Epidermal melanocyte (primary cell): ENCODE measurements at regions not wholly inside any gene's neighbourhood (a gene's known extent, or its start where the extent isn't known, plus 50 kb on each side); places are given as distances from the start of the nearest gene placed in this dataset.
"Not testable (repeated sequence)": the region's sequence is repeated elsewhere in the genome, so short reads cannot be mapped to it uniquely, and the experiment has no call there.

Source experiments
- DNase-seq: peaks from one replicate; pipeline ENCODE4 v3.0.0; 2011; ENCODE audit warnings: low spot score; ENCODE audit not compliant: insufficient read length

DNA sequence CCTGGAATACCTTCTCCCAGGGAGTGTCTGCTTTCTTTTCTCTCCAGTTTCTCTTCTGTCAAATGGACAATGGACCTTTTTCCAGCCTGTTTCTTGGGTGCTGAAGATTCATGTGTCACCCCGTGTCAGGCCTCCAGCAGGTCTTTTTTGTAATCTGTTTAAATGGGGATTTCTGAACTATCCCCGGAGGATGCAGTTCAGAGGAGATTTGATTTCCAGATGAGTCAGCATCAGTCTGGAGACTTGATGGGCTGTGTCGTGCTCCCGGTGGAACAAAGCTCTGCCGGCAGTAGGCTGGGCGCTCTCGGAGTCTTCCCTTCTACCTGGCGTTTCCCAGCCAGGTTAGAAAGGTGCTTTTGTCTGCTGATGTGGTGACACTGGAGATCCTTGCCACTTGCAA lies 440.6 kb downstream of the HS3ST3B1 start:
- DNase-seq, result no peak

DNA sequence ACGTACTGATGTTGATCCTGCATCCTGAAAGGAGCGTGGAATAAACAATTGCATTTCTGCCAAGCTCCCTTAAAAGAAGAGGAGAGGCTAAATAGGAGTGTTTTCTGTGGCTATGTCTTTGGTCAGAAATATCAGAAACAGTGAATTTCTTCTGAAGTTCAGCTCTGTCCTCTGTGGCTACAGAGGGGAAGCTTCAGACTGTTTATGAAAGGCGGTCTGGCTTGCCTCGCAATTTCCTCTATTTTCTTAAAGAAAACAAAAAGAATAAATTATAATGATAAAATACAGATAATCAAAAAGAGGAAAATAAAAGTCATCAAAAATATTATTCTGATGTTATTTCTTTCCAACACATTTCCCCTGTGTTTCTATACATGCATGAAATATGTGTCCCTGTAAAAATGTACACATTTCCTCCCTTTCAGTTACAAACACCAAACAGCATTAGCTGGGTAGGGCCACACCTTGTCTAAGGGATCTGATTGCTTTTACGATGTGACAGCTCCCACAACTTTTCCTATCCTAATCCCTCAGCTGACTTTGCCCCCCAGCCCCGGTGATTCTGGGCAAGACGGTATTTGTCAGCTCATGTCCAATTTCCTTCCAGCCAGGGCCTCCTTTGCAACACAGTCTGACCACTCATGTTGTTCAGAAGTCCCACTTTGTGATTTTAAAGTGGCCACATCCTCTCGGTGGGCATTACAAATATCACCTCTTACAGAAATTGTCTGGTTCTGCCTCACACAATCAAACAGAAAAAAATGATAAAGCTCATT lies 439.0 kb downstream of the HS3ST3B1 start:
- no peak for DNase-seq

DNA sequence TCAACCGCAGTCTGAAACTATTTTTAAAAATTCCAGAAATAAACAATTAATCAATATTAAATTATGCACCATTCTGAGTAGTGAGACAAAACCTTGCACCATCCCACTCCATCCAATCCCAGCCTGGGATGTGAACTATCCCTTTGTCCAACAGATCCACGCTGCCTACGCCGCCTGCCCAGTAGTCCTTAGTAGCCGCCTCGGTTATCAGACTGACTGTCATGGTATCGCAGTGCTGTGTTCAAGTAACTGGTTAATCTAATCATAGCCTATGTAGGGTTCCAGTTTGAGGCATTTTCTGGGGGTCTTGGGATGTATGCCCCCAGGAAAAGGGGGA lies 437.7 kb downstream of the HS3ST3B1 start:
- no peak for DNase-seq

GRCh38 chr17:14737984-14738651 lies 437.2 kb downstream of the HS3ST3B1 start:
- peak; percentile 70 for DNase-seq

DNA sequence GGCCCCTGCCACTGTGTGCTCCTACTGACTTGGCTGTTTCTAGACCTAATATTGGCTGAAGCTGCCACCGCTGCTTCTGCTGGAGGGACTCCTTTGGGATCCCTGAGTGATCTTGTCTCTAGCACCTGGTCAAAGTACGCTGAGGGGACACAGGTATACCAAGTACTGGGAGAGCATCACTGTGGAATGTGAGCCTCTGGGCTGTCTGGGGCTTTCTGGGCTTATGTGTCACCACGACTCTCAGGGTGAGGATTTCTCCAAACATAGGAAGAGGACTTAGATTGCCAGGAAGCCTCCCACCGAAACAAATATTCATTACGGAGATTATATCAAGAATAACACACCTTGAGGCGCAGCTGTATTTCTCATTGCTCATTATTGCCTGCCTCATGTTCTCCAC lies 435.8 kb downstream of the HS3ST3B1 start:
- no peak for DNase-seq

DNA sequence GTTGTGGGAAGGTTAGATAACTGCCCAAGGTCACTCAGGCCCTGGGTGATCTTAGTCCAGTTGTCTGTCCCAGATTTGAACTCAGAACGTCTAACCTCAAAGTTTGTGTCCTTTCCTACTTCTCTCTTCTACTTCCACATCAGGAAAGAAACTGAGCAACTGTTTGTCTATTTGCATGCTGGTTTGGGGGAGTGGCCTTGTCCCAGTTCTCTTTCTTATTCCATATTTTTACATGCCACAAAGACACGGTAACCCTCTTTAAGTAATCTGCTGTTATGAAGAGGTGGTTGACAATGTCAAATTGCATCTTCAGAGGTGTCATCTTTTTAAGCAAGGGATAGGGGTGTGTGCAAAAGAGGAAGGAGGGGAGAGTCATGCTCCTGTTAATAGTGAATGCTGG lies 432.5 kb downstream of the HS3ST3B1 start:
- no peak for DNase-seq

DNA sequence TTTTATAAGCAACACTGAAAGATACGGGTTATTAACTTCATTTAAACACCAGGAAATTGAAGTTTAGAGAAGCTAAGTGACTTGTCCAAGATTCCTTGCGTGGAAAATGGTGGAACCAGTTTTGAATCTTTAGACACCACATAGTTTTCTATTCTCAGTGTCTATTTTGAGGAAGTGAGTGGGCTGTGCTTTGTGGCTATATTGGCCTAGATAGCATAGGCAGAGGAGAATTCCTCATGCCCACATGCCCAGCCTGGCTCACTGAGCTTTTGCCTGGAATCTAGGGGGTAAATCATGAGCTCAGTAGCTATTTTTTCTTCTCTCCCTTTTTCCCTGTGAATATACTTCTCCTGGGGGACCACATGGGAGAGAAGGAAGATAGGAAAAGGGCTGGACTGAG lies 431.3 kb downstream of the HS3ST3B1 start:
- no peak for DNase-seq

- no peak for DNase-seq
These were observed 430.7 kb downstream of the HS3ST3B1 start for GRCh38 chr17:14731591-14731990.

GRCh38 chr17:14730821-14731220 lies 429.9 kb downstream of the HS3ST3B1 start:
- DNase-seq, result no peak

DNA sequence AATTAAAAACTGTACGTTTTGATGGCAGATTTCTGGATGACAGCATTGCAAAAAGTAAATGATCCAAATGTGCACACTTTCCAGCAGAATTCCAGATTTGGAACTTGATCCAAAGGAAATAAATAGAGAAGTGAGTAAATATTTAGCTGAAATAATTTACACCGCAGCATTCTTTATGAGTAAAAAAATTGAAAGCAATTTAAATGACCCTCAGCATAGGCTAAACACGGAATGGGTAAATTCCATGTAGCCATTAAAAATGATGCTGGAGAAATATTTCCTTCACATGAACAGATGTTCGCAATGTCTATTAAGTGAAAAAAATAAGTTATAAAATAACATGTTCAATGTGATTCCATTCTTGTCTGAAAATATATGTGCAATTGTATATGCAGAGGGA lies 424.8 kb downstream of the HS3ST3B1 start:
- no peak for DNase-seq

DNA sequence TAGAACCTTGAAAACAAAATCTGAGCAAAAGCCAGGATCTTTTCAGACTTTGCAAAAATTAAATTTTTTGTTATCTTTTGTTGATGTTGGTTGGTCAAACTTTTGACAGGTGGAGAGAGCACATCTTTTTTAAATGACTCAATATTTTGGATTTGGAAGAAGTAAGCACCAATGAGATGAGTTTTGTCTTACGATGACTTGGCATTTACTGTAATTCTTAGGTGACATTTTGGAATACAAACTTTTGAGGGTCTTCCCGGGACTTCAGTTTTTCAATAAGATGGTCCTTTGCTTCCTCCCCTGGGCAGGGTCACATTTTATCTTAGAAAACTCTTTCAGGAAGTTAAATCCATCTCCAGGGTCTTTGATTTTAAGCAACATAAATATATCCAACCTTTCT lies 423.9 kb downstream of the HS3ST3B1 start:
- DNase-seq, result no peak

DNA sequence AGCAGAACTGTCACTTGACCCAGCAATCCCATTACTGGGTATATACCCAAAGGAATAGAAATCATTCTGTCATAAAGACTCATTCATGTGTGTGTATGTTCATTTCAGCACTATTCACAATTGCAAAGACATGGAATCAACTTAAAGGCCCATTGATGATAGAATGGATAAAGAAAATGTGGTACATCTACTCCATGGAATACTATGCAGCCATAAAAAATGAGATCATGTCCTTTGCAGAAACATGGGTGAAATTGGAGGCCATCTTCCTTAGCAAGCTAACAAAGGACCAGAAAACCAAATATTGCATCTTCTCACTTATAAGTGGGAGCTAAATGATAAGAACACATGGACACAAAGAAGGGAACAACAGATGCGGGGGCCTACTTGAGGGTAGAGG lies 422.5 kb downstream of the HS3ST3B1 start:
- not testable (repeated sequence) for DNase-seq

DNA sequence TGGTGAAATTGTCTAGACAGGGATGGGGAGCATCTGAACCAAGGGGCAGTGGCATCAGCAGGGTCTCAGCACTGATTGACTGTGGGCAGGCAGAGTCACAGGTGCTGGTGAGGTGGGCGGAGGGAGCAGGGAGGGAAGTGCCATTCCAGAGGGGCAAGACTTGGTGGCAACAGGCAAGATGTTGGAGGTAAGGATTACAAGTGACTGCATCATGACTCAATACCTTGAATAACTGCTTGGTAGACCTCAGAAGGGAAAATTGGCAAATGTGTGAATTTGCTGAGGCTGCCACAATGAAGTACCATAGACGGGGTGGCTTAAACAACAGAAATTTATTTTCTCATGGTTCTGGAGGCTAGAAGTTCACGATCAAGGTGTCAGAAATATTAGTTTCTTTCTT lies 419.1 kb downstream of the HS3ST3B1 start:
- DNase-seq, result no peak

- no peak for DNase-seq
These were observed 417.0 kb downstream of the HS3ST3B1 start for GRCh38 chr17:14717859-14718258.

DNA sequence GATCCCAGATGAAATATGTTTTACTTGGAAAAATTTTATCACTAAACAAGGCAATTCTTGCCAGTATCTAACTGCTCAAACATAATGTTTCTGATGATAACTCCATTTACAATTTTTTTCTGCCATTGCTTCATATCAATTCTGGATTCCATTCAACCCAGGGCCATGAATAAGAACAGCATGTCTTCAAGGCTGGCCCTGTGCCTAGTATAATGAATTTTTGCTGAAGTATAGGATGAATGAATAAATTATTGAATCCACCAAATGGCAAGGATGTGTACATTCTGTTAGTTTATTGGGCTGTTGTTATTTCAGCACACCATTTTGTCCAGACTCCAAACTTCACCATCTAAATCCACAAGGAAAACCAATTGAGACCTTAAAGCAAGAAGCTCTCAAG lies 414.7 kb downstream of the HS3ST3B1 start:
- no peak for DNase-seq

DNA sequence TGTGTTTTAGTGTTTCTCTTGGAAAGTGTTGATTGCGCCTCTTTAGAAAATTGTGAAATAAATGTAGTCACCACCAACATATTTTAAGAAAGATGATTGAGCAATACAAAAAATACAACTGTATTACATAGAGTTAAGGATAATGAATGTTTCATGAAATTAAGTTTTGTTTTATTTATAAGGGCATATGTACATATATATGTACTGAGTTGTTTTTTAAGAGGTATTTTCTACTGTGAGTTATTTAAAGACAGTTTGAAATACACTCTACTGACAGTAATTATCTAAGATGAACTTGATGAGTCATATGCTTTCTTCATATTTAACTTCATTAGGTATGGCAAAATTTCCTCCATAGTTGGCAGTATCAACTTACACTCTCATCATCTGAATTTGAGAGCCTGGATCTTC lies 411.7 kb downstream of the HS3ST3B1 start:
- DNase-seq, result no peak

DNA sequence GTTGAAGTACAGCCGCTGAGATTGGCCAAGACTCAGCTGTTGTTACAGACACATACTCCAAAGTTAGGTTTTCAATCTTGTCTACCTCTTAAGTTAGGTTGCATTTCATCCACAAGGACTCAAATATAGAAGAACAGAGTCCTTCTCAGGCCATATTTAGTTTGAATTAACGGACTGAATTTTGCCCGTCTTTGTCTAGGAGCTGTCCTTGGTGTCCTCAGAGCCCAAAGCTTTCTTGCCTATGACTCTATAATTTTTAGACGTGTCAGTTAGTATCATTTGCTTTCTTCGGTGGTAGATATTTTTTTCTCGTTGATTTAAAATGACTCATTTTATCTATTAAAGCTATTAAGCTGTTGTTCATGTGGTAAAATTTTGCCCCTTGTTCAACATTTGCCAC lies 403.2 kb downstream of the HS3ST3B1 start:
- DNase-seq, result no peak

GRCh38 chr17:14701886-14702285 lies 401.0 kb downstream of the HS3ST3B1 start:
- DNase-seq, result no peak

DNA sequence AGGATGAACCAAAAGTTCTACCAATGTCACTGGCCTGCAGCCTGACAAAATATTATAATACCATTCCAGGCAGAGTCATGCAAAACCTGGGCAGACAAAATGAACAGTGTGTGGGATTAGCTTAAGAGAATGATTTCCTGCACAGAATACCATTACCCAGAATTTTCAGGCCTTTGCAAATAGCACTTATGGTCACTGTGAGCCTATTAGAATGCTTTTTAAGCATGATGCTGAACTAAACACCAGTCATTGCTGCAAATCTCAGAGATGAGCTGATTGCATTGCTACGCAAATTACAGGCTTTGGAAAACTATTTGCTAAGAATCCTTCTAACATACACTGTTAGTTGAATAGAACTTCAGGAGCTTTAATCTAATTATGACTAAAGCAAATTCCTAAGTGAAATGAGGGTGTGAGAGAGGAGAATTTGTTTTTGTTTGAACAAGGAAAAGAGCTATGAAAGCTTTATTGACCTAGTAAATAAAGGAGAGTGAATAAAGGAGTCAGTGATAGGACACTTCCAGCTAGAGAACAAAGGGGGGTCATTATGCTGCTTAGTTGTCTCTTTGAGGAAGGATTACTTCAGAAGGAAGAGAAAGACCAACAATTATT lies 398.8 kb downstream of the HS3ST3B1 start:
- DNase-seq, result no peak

- DNase-seq, result no peak
These were observed 392.5 kb downstream of the HS3ST3B1 start for GRCh38 chr17:14693382-14693781.

DNA sequence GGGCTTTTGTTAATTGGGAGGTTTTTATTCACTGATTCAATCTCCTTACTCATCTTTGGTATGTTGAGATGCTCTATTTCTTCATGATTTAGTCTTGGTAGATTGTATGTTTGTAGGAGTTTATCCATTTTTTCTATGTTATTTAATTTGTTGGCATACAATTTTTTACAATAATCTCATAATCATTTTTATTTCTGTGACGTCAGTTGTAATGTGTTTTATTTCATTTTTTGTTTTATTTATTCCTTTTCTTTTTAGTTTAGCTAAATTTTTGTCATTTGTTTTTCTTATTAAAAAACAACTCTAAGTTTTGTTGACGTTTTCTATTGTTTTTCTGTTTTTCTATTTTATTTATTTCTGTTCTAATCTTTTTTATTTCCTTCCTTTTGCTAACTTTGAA lies 389.8 kb downstream of the HS3ST3B1 start:
- no peak for DNase-seq

- DNase-seq, result no peak
These were observed 387.3 kb downstream of the HS3ST3B1 start for GRCh38 chr17:14688134-14688533.

DNA sequence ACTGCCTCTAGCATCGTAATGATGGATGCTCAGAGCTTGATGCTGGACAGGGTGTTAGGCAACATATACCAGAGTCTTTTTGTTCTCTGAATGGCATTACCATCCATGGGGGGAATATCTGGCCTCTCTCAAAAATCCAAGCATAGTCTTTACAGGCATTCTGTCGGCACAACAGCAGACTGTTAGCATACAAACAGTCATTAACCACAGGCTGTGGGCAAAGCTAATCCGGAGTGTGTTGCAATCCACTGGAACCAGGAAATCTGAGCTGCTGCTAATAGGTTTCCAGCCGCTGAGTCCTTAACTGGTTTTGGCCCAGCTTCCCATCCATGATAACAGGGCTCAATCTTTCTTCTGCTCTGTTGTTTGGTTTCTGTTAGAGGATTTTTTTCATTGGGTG lies 371.9 kb downstream of the HS3ST3B1 start:
- DNase-seq, result peak; percentile 32
